SK-N-MC (cell line): ENCODE measurements at regions not wholly inside any gene's neighbourhood (a gene's known extent, or its start where the extent isn't known, plus 50 kb on each side); places are given as distances from the start of the nearest gene placed in this dataset.

Source experiments
- DNase-seq: peaks from one replicate; pipeline ENCODE4 v3.0.0-alpha.2; 2011; ENCODE audit warnings: low read depth, low spot score
- H3K27ac ChIP-seq: fragments of 200-600 bp; sonication (generic); 2 replicates; pipeline ENCODE4 v1.5.1; 2016; ENCODE audit warnings: mixed run types
- H3K36me3 ChIP-seq: fragments of 200-600 bp; sonication (generic); 2 replicates; pipeline ENCODE4 v1.6.1; 2017; ENCODE audit warnings: antibody characterized with exemption, low read length, mixed read lengths; ENCODE audit not compliant: insufficient read depth
- H3K4me3 ChIP-seq: fragments of 200-600 bp; sonication (generic); 2 replicates; pipeline ENCODE4 v1.5.1; 2016
- H3K9ac ChIP-seq: fragments of 200-600 bp; sonication (generic); 2 replicates; pipeline ENCODE4 v1.8.0; 2017; ENCODE audit warnings: mixed run types, mixed read lengths; ENCODE audit not compliant: insufficient read length
- H3K9me3 ChIP-seq: fragments of 200-600 bp; sonication (generic); 2 replicates; pipeline ENCODE4 v1.6.1; 2017; ENCODE audit warnings: low read depth, mild to moderate bottlenecking, antibody characterized with exemption, low read length, moderate library complexity, mixed read lengths
- EZH2 ChIP-seq: fragments of 200-600 bp; sonication (generic); IDR thresholded peaks from one replicate; pipeline ENCODE4 v1.6.1; 2017; ENCODE audit warnings: antibody characterized with exemption
- FOXP2 ChIP-seq: optimal IDR thresholded peaks from 2 replicates; pipeline ENCODE3; 2011; ENCODE audit warnings: mild to moderate bottlenecking, moderate library complexity; ENCODE audit not compliant: insufficient read depth; ENCODE audit errors: extremely low read length, control extremely low read depth
- POLR2AphosphoS5 ChIP-seq: IDR thresholded peaks from 2 replicates; pipeline ENCODE4 v1.6.1; 2012; ENCODE audit warnings: mild to moderate bottlenecking, low read depth, low read length, borderline replicate concordance

- Histone ChIP-seq H3K9me3 (no peaks in the 10 kb centered on the region), H3K27ac (no peak overlapping the region), H3K4me3 (no peak overlapping the region), H3K36me3 (no peaks in the 10 kb centered on the region), H3K9ac (no peak overlapping the region)
- no peak for TF ChIP-seq FOXP2
- no peak for TF ChIP-seq EZH2
- TF ChIP-seq POLR2AphosphoS5: no peak
- no peak for DNase-seq
Measured at GRCh38 chr4:171648926-171649325, 164.3 kb upstream of the GALNTL6 start.

- no peak overlapping the region for H3K4me3 ChIP-seq
- no peak overlapping the region for H3K9ac ChIP-seq
- no peak overlapping the region for H3K27ac ChIP-seq
- no peaks in the 10 kb centered on the region for H3K9me3 ChIP-seq
- DNase-seq: no peak
- no peaks in the 10 kb centered on the region for H3K36me3 ChIP-seq
- no peak for TF ChIP-seq EZH2
Measured at GRCh38 chr4:171646984-171647383, 166.2 kb upstream of the GALNTL6 start.

DNA sequence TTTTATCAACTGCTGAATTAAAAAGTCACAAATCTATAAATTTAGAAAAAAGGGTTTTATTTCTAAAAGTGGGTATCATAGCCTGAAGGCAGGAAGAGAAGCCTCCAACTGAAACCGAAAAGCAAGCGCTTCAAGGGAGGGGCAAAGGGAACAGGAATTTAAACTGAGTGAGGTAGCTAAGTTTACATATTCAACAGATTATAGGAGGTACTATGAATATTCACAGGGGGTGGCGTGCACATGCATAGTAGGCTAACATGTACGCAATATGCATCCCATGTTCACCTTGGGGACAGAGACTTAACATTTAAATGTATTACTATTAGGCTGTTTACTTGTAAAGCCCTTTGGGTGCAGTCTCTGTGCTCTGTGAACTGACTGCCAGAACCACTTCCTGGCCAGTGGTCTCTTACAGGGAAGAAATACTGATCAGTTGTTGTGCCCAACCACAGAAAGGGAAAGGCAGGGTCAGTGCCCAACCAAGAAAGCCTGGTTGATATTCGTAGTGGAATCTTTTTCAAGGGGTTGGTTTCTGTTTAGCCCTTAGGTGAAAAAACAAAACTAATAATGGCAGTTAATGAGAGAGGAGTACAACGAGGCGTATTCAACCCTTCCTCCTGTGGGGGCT is 168.7 kb upstream of the GALNTL6 start:
- Histone ChIP-seq H3K9me3 (no peaks in the 10 kb centered on the region), H3K27ac (no peak overlapping the region), H3K9ac (no peak overlapping the region), H3K4me3 (no peak overlapping the region), H3K36me3 (no peaks in the 10 kb centered on the region)
- TF ChIP-seq POLR2AphosphoS5 (no peak), FOXP2 (no peak), EZH2 (no peak)
- DNase-seq: no peak

- no peak overlapping the region for H3K4me3 ChIP-seq
- no peak overlapping the region for H3K9ac ChIP-seq
- no peak for DNase-seq
- H3K36me3 ChIP-seq: no peaks in the 10 kb centered on the region
- H3K9me3 ChIP-seq: no peaks in the 10 kb centered on the region
- TF ChIP-seq POLR2AphosphoS5 (no peak), EZH2 (no peak), FOXP2 (no peak)
- H3K27ac ChIP-seq: no peak overlapping the region
Measured at GRCh38 chr4:171639540-171639939, 173.7 kb upstream of the GALNTL6 start.

GRCh38 chr4:171636606-171637005 is 176.6 kb upstream of the GALNTL6 start:
- Histone ChIP-seq H3K36me3 (no peaks in the 10 kb centered on the region), H3K27ac (no peak overlapping the region), H3K4me3 (no peak overlapping the region), H3K9ac (no peak overlapping the region), H3K9me3 (no peaks in the 10 kb centered on the region)
- TF ChIP-seq EZH2 (no peak), POLR2AphosphoS5 (no peak), FOXP2 (no peak)
- DNase-seq: no peak

GRCh38 chr4:171629737-171630136 is 183.5 kb upstream of the GALNTL6 start:
- Histone ChIP-seq H3K4me3 (no peak overlapping the region), H3K36me3 (no peaks in the 10 kb centered on the region), H3K9me3 (no peaks in the 10 kb centered on the region), H3K9ac (no peak overlapping the region), H3K27ac (no peak overlapping the region)
- DNase-seq: no peak
- TF ChIP-seq EZH2 (no peak), POLR2AphosphoS5 (no peak), FOXP2 (no peak)

GRCh38 chr4:171629182-171629581 is 184.0 kb upstream of the GALNTL6 start:
- Histone ChIP-seq H3K9ac (no peak overlapping the region), H3K9me3 (no peaks in the 10 kb centered on the region), H3K36me3 (no peaks in the 10 kb centered on the region), H3K27ac (no peak overlapping the region), H3K4me3 (no peak overlapping the region)
- TF ChIP-seq FOXP2 (no peak), POLR2AphosphoS5 (no peak), EZH2 (no peak)
- DNase-seq: no peak

GRCh38 chr4:171626554-171626953 is 186.7 kb upstream of the GALNTL6 start:
- Histone ChIP-seq H3K9me3 (no peaks in the 10 kb centered on the region), H3K27ac (no peak overlapping the region), H3K36me3 (no peaks in the 10 kb centered on the region), H3K9ac (no peak overlapping the region), H3K4me3 (no peak overlapping the region)
- TF ChIP-seq POLR2AphosphoS5 (no peak), FOXP2 (no peak), EZH2 (no peak)
- DNase-seq: no peak

DNA sequence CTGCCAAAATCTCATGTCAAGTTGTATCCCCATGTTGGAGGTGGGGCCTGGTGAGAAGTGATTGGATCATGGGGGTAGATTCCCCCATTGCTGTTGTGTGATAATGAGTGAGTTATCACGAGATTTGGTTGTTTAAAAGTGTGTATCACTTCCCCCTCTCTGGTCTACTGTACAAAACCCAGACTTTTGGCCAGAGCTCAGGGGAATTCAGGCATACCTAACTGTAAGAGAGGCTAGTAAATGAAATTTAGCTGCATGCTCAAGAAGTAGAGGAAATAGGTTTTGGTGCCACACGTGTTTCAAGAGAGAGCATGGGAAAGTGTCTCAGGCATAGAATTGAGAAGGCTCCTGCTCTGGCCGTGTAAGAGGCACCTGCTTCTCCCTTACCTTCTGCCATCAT is 190.5 kb upstream of the GALNTL6 start:
- Histone ChIP-seq H3K9me3 (no peaks in the 10 kb centered on the region), H3K4me3 (no peak overlapping the region), H3K36me3 (no peaks in the 10 kb centered on the region), H3K9ac (no peak overlapping the region), H3K27ac (no peak overlapping the region)
- no peak for TF ChIP-seq EZH2
- TF ChIP-seq FOXP2: no peak
- no peak for TF ChIP-seq POLR2AphosphoS5
- no peak for DNase-seq
